ENCODE measurements at regions not wholly inside any gene's neighbourhood (a gene's known extent, or its start where the extent isn't known, plus 50 kb on each side); places are given as distances from the start of the nearest gene placed in this dataset.

DNA sequence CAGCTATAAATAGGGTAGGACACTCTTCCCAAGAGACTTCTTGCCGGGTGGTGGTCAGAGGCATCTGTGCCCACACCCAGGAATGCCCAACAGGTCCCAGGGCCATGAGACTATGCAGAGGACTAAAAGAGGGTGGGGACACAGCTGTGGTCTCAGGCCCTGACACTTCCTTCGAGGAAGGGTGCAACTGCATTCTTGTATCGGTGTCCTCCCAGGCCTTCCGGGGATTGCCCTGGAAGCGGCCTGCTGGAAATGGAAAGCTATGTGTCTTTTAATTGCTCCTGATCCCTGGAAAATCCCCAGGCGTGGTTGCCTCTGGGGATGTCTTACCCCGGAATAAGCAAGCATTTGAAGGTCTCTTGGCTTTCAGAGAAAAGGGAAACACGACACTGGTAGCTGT lies 176.7 kb downstream of the SOX11 start:
- TF ChIP-seq, protein P1, sequence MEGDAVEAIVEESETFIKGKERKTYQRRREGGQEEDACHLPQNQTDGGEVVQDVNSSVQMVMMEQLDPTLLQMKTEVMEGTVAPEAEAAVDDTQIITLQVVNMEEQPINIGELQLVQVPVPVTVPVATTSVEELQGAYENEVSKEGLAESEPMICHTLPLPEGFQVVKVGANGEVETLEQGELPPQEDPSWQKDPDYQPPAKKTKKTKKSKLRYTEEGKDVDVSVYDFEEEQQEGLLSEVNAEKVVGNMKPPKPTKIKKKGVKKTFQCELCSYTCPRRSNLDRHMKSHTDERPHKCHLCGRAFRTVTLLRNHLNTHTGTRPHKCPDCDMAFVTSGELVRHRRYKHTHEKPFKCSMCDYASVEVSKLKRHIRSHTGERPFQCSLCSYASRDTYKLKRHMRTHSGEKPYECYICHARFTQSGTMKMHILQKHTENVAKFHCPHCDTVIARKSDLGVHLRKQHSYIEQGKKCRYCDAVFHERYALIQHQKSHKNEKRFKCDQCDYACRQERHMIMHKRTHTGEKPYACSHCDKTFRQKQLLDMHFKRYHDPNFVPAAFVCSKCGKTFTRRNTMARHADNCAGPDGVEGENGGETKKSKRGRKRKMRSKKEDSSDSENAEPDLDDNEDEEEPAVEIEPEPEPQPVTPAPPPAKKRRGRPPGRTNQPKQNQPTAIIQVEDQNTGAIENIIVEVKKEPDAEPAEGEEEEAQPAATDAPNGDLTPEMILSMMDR (IDR thresholded peaks at IDR 0.05; ENCODE audit: poor library complexity), result no peak
- TF ChIP-seq EZH2 (IDR thresholded peaks at IDR 0.05; ENCODE audit: borderline replicate concordance) (no peak), EZH2phosphoT487 (IDR thresholded peaks at IDR 0.05; ENCODE audit: low read depth, severe bottlenecking, unreplicated experiment) (no peak)

Data from hepatocyte (in vitro differentiated cells).